ENCODE measurements at regions not wholly inside any gene's neighbourhood (a gene's known extent, or its start where the extent isn't known, plus 50 kb on each side); places are given as distances from the start of the nearest gene placed in this dataset.

DNA sequence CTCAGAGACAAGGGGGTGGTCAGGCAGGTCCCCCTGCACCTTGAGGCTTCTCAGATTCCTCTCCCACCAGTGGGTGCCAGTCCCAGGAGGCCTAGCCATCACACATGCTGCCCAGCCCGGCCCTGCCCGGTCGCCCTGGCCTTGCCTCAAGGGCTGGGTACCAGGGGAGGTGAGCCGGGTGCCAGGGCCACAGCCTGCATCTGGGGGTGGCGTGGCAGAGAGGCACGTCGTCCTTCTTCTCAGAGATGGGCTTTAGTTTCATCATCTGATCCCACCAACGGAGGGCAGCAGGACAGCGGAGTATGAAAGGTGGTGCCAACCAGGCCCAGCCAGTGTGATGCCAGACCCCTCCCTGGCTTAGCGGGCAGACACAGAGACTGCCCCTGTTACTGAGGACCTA, 161.7 kb downstream of the TFCP2L1 start:
- DNase-seq = no peak

DNA sequence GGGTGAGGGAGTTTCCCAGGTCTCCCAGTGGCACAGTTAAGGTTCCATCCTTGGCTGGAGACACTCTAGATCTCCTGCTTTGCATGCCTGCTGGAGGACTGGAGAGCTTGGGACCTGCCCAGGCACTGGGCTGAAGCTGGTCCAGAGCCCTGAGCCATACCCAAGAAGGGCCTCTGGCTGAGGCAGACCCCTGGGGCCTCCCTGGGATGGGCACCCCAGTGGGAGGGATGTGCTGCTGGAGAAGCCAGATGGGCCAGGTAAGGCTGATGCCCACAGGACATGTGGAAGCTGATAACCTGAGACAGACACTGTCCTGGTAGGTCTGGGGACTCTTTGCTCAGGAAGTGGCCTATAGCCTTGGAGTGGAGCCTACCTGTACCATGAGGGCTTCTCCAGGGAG, 160.7 kb downstream of the TFCP2L1 start:
- DNase-seq = no peak

- DNase-seq = no peak
Measured at GRCh38 chr2:121125350-121125749, 159.7 kb downstream of the TFCP2L1 start.

DNA sequence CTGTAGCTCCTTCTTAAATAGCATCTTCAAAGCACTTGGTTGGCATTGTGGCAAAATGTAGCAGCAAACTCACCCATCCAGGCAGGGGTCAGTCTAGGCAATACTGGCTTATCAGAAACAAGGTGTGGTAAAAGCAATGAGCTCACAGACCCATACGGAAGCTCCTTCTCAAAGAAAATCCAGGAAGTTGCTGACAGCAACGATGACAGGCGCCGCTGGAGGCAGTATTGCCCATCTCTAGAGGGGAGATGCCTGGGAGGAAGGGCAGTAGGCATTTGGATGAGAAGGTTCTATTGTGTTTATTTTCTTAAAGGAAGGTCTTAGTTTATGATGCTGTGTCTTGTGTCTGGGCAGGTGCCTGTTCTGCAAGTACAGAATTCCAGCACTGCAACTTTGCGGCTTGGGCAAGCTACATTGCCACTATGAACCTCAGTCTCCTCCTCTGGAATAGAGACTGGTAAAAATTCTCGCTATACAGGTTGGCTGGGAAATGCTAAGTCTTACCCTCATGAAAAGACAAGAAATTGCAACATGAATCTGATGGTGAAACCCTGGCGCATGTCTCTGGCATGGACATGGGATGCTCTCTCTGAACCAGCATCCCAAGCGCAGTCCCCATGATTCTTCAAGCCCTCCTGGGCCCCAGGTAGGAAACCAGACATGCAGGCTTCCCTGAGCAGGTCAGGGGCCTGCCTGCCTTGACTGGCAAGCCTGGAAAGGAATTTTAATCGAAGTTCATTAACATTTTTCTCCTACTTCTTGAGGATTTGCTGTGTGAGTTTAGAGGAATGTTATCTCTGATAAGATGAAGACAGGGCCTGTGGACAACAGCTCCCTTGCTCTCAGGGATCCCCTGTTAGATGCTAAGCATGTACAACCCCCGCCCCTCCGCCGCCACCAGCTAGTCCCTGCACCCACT, 156.0 kb downstream of the TFCP2L1 start:
- peak; percentile 1 to 11 for DNase-seq

DNA sequence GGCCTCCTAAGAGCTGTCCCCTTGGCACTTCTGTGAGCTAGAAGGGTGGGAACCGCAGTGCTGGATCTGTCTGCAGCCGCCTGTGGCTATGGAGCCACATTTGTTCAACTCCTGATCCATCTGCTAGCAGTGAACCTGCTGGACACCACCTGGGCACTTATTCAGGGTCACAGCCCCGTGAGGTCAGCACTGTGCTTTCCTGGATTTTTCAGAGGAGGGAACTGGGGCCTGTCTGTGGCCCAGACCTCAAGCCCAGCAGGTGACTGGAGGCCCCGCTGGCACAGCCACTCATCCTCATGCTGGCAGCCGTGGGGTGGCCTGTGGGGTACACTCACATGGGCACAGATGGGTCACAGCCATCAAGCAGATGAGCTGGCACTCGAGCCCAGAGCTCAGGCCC, 155.3 kb downstream of the TFCP2L1 start:
- no peak for DNase-seq

DNA sequence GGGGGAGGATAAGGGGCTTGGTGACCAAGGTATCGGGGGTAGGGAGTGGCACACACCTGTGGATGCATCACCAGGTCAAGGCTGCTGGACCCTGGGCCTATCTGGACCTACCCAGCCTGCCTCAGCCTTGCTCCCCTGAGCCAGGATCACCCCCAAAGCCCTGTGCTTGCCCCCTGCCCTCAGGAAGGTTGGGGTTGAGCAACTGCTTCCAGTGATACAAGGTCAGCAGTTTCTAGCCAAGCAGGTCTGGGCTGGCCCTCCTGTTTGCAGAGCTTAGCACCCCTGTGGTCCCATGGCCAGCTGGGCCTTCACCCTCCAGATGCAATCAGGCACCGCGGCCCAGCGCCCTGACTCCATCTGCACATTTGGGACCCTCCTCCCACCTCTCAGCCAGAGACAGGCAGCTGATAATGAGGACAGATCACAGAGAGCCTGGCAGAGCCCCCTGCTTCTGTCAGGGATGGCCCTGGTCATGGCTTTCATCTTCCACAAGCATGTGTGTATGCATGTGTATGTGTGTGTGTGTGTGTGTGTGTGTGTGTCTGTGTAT, 154.6 kb downstream of the TFCP2L1 start:
- no peak for DNase-seq

GRCh38 chr2:121131375-121131774, 153.6 kb downstream of the TFCP2L1 start:
- DNase-seq = no peak

GRCh38 chr2:121132054-121132761, 152.8 kb downstream of the TFCP2L1 start:
- no peak for DNase-seq

GRCh38 chr2:121132762-121133107, 152.3 kb downstream of the TFCP2L1 start:
- DNase-seq = no peak

- DNase-seq = no peak
Measured at GRCh38 chr2:121133551-121134319, 151.3 kb downstream of the TFCP2L1 start.

- DNase-seq = no peak
Measured at GRCh38 chr2:121134728-121135127, 150.3 kb downstream of the TFCP2L1 start.

DNA sequence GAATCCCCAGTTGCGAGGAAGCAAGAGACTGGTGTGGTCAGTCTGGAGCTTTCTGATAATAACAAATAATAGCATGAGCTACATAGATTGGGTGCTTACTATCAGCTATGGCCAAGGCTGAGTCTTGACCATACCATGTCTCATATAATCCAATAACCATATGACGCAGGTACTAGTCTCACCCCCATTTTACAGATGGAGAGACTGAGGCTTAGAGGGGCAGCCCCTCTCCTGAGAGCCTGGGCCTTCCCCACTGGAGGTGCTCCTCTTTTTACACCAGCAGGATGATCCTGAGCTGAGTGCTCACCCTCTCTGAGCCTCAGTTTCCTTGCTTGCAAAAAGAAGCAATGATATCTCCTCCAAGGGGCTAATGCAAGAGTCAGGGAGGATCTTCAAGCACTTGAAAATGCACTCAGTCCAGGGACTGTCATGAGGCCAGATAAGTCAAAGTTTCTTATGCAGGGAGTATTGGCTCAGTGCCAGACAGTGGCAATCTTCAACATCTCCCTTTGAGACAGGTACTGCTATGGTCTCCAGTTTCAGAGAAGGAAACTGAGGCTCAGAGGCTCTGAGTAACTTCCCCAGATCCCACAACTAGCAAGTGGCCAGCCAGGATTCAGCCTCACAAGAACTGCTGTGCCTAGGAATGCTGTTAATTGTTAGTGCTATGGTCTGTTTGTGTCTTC, 149.7 kb downstream of the TFCP2L1 start:
- DNase-seq = no peak

DNA sequence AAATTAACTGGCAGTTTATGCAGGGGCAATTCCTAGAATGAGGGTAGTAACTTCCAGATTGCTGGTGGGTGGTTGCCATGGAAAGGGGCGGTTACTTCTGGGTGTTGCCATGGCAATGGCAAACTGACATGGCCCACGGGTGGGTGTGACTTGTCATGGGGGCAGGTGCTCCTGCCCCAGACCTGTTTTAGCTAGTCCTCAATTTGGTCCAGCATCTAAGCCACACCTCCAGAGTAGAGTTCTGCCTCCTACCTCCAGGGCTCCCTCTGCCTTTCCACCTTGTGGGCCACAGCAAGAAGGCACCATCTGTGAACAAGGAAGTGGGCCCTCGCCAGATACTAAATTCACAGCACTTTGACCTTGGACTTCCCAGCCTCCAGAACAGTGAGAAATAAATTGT, 148.7 kb downstream of the TFCP2L1 start:
- no peak for DNase-seq

DNA sequence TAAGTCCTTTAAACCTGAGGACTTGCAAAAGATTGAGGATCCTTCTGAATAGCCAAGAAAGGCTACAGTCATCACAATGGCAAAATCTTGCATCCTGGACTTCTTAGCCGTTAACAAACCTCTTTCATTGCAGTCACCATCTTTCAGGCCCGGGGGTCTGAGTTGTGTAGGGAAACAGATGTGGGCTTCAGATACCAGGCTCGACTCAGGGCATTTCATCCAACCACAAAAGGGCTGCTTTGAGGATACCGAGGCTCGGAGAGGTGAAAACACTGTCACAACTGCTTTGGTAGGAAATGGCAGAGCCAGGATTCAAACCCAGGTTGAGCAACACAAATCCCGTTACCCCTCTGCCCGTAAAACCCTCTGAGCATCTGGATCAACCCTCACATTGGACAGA, 147.4 kb downstream of the TFCP2L1 start:
- DNase-seq = no peak

GRCh38 chr2:121140734-121141133, 144.3 kb downstream of the TFCP2L1 start:
- DNase-seq = no peak

DNA sequence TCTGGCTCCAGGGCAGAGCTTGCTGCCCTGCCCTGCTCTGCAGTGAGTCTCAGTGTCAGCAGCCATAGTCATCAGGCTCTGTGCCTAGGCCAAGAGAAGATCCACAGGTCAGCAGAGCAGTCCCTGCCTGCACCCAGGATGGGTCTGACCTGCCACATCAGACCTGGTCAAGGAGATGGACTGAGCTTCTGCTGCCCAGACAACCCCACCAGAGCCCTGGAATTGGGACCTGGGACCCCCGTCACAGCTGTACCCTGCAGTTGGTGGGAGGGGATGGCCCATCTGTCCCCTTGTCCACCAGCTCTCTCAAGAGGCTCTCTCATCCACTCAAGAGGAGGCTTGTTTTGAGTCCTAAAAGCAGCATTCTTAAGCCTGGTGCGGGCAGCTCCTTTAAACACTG, 142.6 kb downstream of the TFCP2L1 start:
- DNase-seq = no peak

GRCh38 chr2:121144111-121144510, 140.9 kb downstream of the TFCP2L1 start:
- DNase-seq = no peak

GRCh38 chr2:121146630-121147029, 138.4 kb downstream of the TFCP2L1 start:
- no peak for DNase-seq

- no peak for DNase-seq
Measured at GRCh38 chr2:121147766-121148165, 137.2 kb downstream of the TFCP2L1 start.

DNA sequence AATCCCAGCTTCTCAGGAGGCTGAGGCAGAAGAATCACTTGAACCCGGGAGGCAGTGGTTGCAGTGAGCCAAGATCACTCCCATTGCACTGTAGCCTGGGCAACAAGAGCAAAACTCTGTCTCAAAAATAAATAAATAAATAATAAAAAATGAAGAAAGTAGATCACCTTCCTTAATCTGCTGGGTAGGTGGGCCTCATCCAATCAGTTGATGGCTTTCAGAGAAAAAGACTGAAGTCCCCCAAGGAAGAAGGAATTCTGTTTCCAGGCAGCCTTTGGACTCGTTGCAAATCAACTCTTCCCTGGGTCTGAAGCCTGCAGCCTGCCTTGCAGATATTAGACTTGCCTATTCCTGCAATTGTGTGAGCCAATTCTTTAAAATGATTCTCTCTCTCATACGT, 136.5 kb downstream of the TFCP2L1 start:
- no peak for DNase-seq

GRCh38 chr2:121149384-121149783, 135.6 kb downstream of the TFCP2L1 start:
- DNase-seq = no peak

DNA sequence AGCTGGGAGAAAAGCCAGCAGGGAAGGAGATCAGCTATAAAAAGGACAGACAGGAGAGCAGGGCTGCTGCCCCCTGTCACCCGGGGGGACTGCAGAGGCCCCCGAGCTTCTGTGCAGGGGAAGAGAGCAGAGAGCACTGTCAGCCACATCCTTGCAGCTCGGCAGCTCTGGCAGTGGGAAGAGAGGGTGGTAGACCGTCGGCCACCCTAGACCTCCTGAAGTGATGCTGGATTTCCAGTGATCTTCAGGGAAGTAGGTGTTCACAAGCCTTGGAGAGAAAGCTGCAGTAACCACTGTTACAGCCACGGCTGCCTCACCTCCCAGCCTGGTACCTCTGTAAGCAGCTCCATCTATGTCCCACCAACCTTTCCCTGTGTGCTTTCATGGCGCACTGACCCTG, 134.9 kb downstream of the TFCP2L1 start:
- DNase-seq = no peak

- DNase-seq = no peak
Measured at GRCh38 chr2:121150713-121151112, 134.3 kb downstream of the TFCP2L1 start.

All from CD4-positive, alpha-beta T cell treated with Interferon alpha-2 for 1 hour (primary cell).